ENCODE measurements at regions not wholly inside any gene's neighbourhood (a gene's known extent, or its start where the extent isn't known, plus 50 kb on each side); places are given as distances from the start of the nearest gene placed in this dataset.
"Not testable (repeated sequence)": the region's sequence is repeated elsewhere in the genome, so short reads cannot be mapped to it uniquely, and the experiment has no call there.

DNA sequence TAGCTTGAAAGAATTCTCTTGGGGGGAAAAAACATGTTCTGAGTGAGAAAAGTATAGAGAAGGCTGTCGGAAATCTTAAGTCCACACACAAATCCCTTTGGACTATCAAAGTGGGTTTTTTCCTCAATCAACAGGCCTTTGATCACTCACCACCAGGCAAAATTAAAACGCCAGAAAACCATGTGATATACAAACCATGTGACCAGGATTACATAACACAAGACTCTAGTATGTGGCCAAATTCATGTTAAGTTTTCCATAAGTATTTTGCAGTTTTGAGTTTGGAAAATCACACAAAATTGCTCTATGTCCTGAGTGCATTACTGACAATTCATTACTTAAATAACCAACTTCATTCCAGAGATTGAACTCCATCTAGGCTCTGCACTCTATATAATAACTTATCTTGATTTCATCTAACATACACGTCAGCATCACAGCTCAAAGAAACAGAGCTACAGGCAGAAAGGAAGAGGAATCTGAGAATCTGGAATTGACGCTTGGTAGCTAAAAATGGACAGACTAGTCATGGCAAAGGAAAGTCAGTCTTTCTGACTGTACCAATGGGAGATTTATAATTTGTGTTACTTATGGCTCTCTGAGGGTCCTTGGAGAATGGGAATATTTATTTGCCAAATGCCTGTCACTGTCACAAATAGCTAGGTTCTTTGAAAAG is 383.5 kb downstream of the SFMBT2 start:
- DNase-seq: no peak

DNA sequence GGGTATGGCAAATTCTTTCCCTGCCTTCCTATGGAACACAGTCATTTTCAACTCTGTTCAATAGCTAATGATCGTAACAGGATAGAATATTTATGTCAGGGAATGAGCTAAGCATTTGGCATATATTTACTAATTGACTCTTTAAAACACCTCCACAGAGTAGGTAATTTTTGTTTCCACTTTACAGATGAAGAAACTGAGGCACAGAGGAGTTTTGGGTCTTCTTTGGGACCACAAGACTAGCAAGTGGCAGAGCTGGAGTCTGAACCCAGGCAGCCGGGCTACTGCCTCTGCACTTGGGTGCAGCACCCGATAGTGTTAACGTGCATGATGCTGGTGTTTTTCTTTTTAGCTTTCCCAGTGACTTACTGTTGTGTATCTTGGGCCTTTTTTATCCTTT is 384.0 kb downstream of the SFMBT2 start:
- no peak for DNase-seq

DNA sequence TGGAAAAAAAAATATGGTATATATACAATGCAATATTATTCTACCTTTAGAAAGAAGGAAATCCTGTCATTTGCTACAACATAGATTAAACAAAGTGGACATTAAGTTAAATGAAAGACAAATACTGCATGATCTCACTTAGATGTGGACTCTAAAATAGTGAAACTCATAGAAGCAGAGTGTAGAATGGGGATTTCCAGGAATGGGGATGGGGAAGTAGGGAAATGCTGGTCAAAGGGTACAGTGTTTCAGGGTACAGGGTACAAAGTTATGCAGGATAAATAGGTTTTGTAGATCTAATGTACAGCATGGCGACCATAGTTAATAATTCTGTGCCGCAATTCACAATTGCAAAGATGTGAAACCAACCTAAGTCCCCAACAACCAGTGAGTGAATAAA is 385.5 kb downstream of the SFMBT2 start:
- DNase-seq: no peak

DNA sequence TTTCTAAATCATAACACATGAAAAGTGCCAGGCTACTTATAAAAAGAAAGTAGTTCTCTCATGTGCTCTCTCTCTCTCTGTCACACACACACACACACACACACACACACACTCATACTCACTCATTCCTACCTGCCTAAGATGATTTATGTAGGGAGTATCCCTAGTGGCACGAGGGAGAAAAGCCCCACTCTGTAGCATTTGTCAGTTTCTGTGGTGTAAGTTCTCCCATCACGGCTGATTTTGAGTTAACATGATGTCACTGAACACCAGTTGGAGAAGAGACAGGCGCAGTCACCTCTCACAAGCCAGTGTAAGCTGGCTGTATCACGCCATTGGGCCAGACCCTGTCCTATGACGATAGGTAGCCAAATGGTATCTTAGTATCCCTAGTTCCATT is 395.4 kb downstream of the SFMBT2 start:
- no peak for DNase-seq

DNA sequence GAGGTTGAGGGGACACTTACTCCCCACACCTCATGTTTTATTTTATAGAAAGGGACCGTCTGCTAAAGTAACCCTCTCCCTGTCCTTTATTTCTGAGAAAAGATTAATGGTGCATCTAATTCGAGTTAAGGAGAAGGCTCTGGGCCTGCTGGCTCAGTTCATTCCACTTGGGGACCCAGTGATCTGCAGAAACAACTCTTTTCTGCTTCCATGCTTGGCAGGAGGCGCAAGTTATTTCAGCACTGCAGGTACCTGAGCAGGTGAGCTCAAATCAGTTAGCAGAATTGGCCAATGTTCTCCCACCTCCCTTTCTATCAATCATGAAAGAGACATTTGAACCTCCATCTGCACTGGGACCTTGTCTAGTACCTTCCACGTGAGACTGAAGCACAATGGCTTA is 396.1 kb downstream of the SFMBT2 start:
- DNase-seq: no peak

DNA sequence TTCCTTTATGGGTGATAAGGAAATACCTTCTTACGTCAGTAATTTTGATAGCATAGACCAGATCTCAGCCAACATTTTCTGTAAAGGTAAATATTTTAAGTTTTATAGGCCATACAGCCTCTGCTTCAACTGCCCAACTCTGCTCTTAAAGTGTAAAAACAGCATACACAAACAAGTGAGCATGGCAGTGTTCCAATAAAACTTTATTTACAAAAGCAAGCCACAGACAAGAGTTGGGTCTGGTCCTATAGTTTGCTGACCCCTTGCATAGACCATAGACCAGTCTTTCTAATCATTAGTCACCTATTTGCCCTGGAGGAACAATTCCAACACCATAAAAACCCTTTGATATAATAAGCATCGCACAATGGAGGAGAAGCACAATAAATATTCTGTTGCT is 398.8 kb downstream of the SFMBT2 start:
- DNase-seq: no peak

DNA sequence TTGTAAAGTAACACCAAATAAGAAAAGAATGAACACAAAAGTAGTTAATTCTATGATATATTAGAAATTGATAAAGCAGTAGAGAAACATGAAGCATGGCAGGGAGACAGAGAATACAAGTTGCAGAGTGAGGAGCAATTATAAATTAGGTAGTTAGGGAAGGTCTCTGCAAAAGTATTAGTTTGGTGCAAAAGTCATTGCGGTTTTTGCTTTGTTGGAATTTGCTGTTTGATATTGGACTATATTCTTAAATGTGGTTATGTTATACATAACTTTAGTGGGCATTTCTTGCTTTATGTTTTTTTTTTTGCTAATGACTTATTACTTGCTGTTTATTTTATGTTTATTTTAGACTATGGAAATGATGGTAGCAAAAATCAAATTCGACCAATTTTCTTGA is 402.2 kb downstream of the SFMBT2 start:
- no peak for DNase-seq

DNA sequence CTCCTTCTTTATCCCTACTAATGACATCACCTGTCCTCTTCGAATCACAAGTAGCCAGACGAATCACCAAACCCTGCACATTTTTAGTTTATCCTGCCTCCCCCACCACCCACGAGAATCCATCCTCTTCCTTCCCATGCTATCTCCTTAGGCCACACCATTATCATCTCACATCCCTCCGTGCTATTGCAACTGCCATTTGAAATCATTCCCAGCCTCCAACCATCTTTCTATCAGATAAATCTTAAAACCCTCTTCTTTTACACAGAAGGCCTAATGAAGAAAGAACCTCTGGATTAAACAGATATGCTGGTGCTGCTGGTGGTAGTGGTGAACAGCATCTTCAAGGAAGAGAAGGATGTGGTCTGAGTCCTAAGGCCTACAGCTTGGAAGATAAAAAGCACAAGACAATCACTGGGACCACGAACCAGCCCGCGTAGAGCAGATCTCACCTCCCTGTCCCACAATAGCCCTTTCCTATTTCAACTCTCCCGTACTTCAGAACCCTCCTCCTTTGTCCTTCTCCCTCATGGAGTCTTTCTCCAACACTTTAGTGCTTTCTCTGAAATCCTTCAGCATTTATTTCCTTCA is 403.1 kb downstream of the SFMBT2 start:
- no peak for DNase-seq

DNA sequence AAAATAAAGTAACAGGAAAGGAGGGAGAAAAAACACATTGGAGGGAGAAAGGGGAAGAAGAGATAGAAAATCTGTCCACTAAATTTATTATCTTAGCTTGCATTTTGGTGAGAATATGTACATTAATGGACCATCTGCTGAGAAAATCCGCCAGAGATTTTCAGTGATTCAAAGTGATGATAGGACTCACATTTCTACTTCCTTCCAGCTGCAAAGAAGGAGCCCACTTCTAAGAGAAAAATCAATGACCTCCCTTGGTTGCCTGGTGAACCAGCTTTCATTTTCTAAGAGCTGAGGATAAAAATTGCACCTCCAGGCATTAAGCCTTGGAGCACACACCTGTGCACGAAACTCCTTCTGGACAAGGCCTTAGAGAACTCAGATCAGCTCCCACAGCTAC is 404.3 kb downstream of the SFMBT2 start:
- no peak for DNase-seq

DNA sequence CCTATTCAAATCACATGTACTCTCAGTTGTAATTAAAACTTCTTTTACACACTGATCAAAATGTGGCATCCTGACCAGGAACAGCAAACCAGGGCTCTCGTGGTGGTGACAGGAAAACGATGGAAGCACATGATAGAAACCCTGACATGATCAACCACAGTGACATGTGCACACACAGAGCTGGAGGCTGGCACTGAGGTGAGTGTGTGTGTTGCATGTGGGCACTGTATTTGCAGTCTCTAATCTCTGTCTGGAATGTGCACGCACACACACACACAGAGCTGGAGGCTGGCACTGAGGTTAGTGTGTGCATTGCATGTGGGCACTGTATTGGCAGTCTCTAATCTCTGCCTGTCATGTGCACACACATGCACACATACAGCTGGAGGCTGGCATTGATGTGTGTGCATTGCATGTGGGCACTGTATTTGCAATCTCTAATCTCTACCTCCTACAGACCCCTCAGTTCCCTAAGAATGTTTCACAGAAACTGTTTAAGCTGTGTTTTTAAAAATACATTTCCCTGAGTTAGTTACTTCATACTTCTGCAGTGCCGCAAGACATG is 406.9 kb downstream of the SFMBT2 start:
- DNase-seq: no peak

DNA sequence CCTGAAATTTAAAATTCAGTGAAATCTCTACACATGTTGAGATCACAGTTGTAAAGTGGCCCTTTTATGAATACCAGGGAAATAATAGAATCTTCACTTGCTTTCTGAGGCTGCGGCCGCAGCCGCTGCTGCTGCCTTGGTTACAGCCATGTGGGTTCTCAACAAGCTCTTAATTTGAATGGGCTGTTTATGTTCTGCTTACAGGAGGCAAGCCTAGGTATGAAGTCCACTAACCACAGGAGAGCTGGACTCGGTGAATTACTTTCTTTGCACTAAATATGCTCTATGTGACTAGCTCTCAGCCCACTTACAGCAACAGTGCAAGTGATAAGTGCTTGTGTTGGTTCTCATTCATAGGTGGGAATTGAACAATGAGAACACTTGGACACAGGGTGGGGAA is 410.8 kb downstream of the SFMBT2 start:
- DNase-seq: no peak

DNA sequence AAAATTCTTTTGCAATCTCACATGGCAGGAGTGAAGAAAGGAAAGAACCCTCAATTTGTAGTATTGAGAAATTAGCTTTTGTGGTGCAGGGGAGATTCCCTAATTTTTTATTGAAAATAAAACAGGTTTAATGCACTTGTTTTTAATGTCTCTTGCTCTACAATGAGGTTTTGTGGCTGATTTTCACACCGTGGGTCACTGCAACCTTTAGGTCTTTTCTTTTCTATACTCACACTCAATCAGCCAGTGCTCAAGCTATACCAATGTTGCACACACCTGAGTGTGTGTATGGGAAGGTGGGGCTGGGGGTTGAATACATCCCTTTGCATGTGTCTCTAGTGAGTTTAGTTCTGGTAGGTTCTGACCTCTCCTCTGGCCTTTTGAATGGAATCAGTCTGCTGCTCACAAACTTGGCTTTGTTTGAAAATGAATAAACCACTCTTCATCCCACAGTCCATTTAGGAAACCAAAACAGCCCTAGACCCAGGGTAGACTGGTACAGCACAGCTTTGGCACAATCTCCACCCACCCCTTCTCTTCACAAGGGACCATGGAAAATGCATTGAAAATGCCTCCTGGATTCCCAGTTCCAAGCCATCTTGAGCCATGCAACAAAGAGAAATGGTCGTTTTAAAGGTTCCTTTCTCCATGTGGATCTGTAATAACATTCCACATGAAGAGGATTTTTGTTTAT is 411.5 kb downstream of the SFMBT2 start:
- no peak for DNase-seq

DNA sequence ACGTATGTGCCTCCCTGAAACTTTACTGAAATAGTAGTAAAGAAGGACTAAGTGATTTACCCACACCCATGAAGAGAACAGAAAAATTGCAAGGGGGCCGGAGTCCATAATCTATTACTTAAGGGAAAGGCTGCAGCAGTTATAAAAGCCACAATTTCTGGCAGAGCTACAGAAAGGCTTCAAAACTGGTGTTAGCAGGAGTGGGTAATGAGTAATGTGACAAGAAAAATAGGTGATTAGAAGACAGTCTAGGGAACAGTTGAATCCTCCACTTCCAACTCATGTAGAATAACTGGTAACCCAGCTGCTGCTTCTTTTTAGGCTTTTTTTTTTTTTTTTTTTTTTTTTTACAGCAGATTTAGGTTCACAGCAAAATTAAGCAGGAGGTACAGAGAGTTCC is 413.3 kb downstream of the SFMBT2 start:
- no peak for DNase-seq

DNA sequence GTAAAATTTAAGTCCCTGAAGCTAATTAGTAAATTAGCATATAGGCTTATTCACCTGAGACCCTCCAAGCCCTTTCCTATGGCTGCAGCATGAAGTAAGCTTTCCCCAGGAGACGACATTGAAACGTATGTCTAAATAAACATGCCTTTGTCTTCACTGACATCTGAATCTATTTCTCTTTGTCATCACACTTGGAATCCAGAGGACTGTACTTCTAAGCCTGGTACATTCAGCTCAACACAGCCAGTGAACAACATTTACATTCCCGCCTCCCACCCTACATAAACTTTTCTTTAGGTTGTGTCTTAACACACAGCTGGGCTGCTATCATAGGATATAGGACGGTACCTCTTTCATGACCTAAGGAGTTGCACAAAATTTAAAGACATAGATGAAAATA is 414.4 kb downstream of the SFMBT2 start:
- DNase-seq: no peak

DNA sequence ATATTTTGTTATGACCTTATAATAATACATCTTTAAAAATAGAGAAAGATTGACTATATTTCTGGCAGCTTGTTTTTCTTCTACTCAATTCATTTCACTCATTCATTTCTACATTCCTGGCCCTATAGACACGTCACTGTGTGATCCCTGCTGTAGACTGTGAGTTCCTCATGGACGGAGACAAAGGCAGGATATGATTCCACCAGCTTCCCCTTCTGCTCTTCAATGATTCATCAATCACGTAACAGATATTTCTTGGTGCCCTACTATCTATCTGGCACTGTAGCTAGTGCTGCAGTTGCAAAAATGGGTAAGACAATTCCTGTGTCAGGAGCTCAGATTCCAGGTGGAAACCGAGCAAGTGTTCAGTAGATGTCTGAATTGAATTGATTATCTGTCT is 415.0 kb downstream of the SFMBT2 start:
- no peak for DNase-seq

DNA sequence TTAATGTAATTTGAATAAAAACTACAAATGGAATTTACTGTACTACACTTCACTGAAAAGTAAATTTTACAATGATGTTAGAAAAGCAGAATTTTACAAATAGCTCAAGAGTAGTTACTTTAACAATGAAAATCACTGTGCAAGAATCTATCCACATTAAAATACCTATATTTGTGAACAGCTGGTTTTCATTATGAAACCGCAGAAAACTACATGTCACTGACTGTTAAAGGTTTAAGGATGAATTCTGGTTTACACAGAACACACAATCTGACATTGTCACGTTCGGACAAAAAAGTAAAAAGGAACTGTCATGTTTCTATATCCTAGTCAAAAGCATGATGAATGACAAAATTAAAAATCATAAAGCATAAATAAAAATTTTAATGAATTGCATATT is 415.3 kb upstream of the PRKCQ start:
- no peak for DNase-seq

DNA sequence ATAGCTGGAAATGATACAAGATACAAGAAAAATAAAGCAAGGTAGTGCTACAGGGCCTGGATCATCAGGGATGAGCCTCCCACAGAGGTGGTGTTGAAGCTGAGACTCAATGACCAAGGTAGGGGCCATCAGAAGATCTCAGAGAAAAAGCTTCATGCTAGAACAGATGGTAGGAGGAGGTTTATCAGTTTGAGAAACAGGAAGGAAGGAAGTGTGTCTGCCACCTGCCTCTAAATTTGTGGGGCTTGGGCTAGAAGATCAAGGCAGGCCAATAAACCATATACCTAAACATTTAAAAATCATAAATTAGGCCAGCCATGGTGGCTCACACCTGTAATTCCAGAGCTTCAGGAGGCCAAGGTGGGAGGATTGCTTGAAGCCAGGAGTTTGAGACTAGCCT is 410.8 kb upstream of the PRKCQ start:
- no peak for DNase-seq

DNA sequence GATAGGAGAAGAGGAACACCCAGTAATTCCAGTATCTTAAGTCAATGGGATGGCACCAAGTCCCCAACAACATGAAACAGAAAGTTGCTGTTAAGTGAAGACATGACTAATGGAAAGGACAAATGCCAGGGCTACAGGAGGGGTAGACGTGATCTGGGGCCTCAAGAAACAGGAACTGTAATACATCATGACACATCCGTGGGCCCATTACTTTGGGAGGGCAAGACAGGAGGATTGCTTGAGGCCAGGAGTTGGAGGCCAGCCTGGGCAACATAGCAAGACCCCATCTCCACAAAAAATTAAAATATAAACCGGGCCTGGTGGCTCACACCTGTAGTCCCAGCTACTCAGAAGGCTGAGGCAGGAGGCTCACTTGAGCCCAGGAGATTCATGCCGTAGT is 408.6 kb upstream of the PRKCQ start:
- no peak for DNase-seq

DNA sequence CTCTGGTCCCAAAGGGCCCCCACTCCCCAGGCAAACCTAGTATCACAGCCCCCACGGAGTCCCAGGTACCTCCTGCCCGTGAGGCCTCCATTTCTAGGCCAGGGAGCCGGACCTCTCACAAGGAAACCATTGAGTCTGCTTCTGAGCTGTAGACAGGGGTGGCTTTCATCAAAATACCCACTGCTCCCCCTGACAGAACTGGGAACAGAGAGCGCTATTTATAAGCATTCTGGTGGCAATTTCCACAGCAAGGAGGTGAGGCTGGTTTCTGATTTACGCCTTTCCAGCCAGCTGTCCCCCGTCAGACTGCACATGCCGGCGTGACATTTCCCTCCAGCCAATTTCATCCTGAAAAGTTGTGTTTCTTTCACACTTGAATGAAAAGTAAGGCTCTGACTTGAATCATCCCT is 407.5 kb upstream of the PRKCQ start:
- no peak for DNase-seq

DNA sequence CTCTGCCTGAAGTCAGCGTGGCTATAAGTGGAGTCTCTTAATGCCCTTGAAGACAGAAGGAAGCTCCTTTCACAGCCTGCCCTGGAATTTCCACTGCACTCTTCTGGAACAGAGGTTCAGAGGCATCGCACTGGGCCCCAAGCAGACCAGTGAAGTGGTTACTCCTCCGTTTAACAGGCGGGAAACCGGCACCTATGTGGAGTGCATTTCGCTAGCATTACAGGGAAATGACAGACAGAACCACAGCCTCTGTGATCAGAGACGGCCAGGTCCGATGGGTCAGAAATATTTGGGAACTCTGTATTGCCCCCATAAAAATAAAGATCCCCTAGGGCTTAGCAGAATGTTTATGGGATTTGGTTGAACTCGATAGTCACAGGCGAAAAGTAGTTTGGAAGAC is 406.9 kb upstream of the PRKCQ start:
- DNase-seq: no peak

DNA sequence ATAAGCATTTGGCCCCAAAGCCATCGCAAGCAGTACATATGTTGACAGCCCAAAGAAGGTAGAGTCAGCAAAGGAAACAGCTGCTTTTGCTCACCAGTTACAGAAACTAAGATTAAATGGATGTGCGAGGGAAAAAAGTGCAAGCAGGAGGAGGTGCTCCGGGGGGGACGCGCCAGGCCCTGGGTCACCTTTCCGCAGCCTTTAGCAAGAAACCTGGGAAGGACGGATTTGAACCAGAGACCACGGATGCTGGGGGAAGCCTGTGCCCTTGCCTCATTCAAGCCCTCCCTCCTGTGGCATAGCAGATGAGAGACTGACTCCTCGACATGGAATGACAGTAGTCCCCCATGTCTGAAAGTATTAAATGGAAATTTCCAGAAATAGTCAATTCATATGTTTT is 405.6 kb upstream of the PRKCQ start:
- no peak for DNase-seq

DNA sequence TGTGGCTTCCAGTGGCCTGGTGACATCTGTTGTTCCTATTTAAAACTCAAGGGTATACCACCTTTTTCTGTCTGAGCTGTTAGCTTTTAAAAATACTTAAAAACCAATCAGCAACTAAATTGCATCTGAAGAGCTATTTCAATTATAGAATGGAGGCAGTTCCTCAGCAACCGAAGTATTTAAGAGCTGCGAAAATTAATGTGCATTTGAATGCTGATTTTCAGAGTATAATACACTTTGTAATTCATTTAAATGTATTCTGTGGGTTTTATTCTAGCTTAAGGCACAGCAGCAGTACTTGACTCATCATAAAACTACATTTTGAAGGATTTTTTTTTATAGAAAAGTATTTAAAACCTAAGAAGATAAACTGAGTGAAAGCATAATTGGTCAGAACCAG is 404.9 kb upstream of the PRKCQ start:
- no peak for DNase-seq

DNA sequence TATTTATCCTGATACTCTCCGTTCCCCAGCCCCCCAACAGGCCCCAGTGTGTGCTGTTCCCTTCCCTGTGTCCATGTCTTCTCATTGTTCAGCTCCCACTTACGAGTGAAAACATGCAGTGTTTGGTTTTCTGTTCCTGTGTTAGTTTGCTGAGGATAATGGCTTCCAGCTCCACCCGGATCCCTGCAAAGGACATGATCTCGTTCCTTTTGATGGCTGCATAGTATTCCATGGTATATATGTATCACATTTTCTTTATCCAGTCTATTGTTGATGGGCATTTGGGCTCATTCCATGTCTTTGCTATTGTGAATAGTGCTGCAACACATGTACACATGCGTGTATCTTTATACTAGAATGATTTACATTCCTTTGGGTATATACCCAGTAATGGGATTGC is 403.9 kb upstream of the PRKCQ start:
- not testable (repeated sequence) for DNase-seq

DNA sequence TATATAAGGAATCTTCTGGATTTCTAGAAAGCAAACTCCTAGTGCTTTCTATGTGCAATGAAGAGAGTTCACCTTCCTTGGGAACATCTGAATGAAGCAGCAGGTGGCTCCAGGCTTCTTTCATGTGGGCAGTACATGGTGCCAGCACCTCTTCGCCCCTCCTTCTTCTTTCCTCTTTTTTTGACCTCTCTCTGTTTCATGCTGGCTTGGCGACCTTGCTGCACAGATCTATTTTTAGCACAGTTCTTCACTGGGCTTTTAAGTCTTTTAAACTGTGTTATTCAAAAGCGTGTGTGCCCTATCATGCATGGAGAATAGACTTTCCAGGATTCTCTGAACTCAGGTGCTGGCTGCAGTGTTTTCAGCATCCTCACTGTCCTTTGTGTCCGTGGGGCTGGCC is 400.3 kb upstream of the PRKCQ start:
- no peak for DNase-seq
